OCI-LY1 (cell line): ENCODE measurements at regions not wholly inside any gene's neighbourhood (a gene's known extent, or its start where the extent isn't known, plus 50 kb on each side); places are given as distances from the start of the nearest gene placed in this dataset.
A peak's percentile ranks its signal among the peaks of the same experiment; 100 is the strongest.

ENCODE experiments used
- H2AFZ ChIP-seq: fragments of 200-600 bp; sonication (generic), shearing (Covaris generic); 2 replicates; pipeline ENCODE4 v1.6.0; 2014; ENCODE audit warnings: antibody characterized with exemption, mild to moderate bottlenecking, low read length
- H3F3A ChIP-seq: fragments of 200-600 bp; sonication (generic), shearing (Covaris generic); 2 replicates; pipeline ENCODE4 v1.6.0; 2014; ENCODE audit warnings: mild to moderate bottlenecking, antibody characterized with exemption, low read length, moderate library complexity; ENCODE audit not compliant: insufficient read depth
- H3K27ac ChIP-seq: fragments of 200-600 bp; sonication (generic); 2 replicates; pipeline ENCODE4 v1.5.1; 2014; ENCODE audit warnings: low read length, mixed run types, mild to moderate bottlenecking, low read depth; ENCODE audit not compliant: poor library complexity, severe bottlenecking
- H3K27me3 ChIP-seq: fragments of 200-600 bp; sonication (generic); 2 replicates; pipeline ENCODE4 v1.6.0; 2014; ENCODE audit warnings: antibody characterized with exemption, mild to moderate bottlenecking, low read length, moderate library complexity; ENCODE audit not compliant: insufficient read depth
- H3K36me3 ChIP-seq: fragments of 200-600 bp; sonication (generic); 2 replicates; pipeline ENCODE4 v1.6.1; 2014; ENCODE audit warnings: mild to moderate bottlenecking, antibody characterized with exemption, low read length, moderate library complexity, mixed read lengths; ENCODE audit not compliant: insufficient read depth
- H3K4me1 ChIP-seq: fragments of 200-600 bp; sonication (generic); 2 replicates; pipeline ENCODE4 v1.5.1; 2014; ENCODE audit warnings: mild to moderate bottlenecking, low read length, moderate library complexity; ENCODE audit not compliant: insufficient read depth, severe bottlenecking
- H3K4me2 ChIP-seq: fragments of 200-600 bp; sonication (generic), shearing (Covaris generic); 2 replicates; pipeline ENCODE4 v1.6.1; 2014; ENCODE audit warnings: low read length
- H3K4me3 ChIP-seq: fragments of 200-600 bp; sonication (generic); 2 replicates; pipeline ENCODE4 v1.5.1; 2014; ENCODE audit warnings: low read length, low read depth, mild to moderate bottlenecking, mixed read lengths; ENCODE audit not compliant: poor library complexity, severe bottlenecking
- H3K79me2 ChIP-seq: fragments of 200-600 bp; shearing (Covaris generic); 2 replicates; pipeline ENCODE4 v1.6.1; 2016; ENCODE audit warnings: mixed run types, low read length, mixed read lengths; ENCODE audit not compliant: insufficient read depth
- H3K9ac ChIP-seq: fragments of 200-600 bp; sonication (generic), shearing (Covaris generic); 2 replicates; pipeline ENCODE4 v1.6.1; 2014; ENCODE audit warnings: mild to moderate bottlenecking, low read length, mixed read lengths
- H3K9me2 ChIP-seq: fragments of 200-600 bp; sonication (generic), shearing (Covaris generic); 2 replicates; pipeline ENCODE4 v1.6.1; 2014; ENCODE audit warnings: low read depth, mild to moderate bottlenecking, low read length, mixed read lengths
- H3K9me3 ChIP-seq: fragments of 200-600 bp; shearing (Covaris generic); 2 replicates; pipeline ENCODE4 v1.6.1; 2014; ENCODE audit warnings: low read length, mixed read lengths
- H4K20me1 ChIP-seq: fragments of 200-600 bp; sonication (generic), shearing (Covaris generic); 2 replicates; pipeline ENCODE4 v1.6.0; 2016; ENCODE audit warnings: mild to moderate bottlenecking, low read length; ENCODE audit not compliant: insufficient read depth
- CTCF ChIP-seq: fragments of 200-600 bp; sonication (generic), shearing (Covaris generic); IDR thresholded peaks from 2 replicates; pipeline ENCODE4 v1.5.1; 2017; ENCODE audit warnings: mild to moderate bottlenecking, antibody characterized with exemption, low read length, moderate library complexity, mixed read lengths
- EZH2 ChIP-seq: fragments of 200-600 bp; sonication (generic), shearing (Covaris generic); IDR thresholded peaks from 2 replicates; pipeline ENCODE4 v1.8.0; 2017; ENCODE audit warnings: borderline replicate concordance, mixed run types, mild to moderate bottlenecking, antibody characterized with exemption, low read length, moderate library complexity, mixed read lengths

- Histone ChIP-seq H3K4me1 (no peaks in the 10 kb centered on the region), H3K79me2 (no peaks in the 10 kb centered on the region), H3K4me2 (no peak overlapping the region), H3K9ac (no peak overlapping the region), H3K9me2 (no peaks in the 10 kb centered on the region), H3K27ac (no peak overlapping the region), H3F3A (no peaks in the 10 kb centered on the region), H3K27me3 (0 out of 2 replicates have a peak, but pooled peaks cover 3% of the 10 kb centered on the region), H3K4me3 (no peak overlapping the region), H2AFZ (no peak overlapping the region), H3K36me3 (no peaks in the 10 kb centered on the region), H4K20me1 (no peaks in the 10 kb centered on the region), H3K9me3 (no peaks in the 10 kb centered on the region)
- TF ChIP-seq EZH2 (no peak), CTCF (no peak)
Observed at GRCh38 chr14:94682736-94683135, 70.5 kb downstream of the SERPINA3 start.

- H4K20me1 ChIP-seq: no peaks in the 10 kb centered on the region
- 0 out of 2 replicates have a peak, but pooled peaks cover 3% of the 10 kb centered on the region for H3K27me3 ChIP-seq
- H3K4me2 ChIP-seq: no peak overlapping the region
- no peaks in the 10 kb centered on the region for H3K36me3 ChIP-seq
- no peak for TF ChIP-seq CTCF
- TF ChIP-seq EZH2: no peak
- H3K27ac ChIP-seq: no peak overlapping the region
- H3K4me1 ChIP-seq: no peaks in the 10 kb centered on the region
- H3K9me2 ChIP-seq: no peaks in the 10 kb centered on the region
- no peak overlapping the region for H3K4me3 ChIP-seq
- no peaks in the 10 kb centered on the region for H3K9me3 ChIP-seq
- no peak overlapping the region for H2AFZ ChIP-seq
- no peaks in the 10 kb centered on the region for H3F3A ChIP-seq
- H3K9ac ChIP-seq: no peak overlapping the region
- H3K79me2 ChIP-seq: no peaks in the 10 kb centered on the region
Observed at GRCh38 chr14:94682061-94682516, 69.9 kb downstream of the SERPINA3 start.

GRCh38 chr14:94681300-94682060 lies 69.3 kb downstream of the SERPINA3 start:
- no peaks in the 10 kb centered on the region for H3K9me2 ChIP-seq
- H4K20me1 ChIP-seq: no peaks in the 10 kb centered on the region
- H3K36me3 ChIP-seq: no peaks in the 10 kb centered on the region
- H3K4me1 ChIP-seq: no peaks in the 10 kb centered on the region
- no peak overlapping the region for H3K4me2 ChIP-seq
- no peak overlapping the region for H3K9ac ChIP-seq
- no peak overlapping the region for H3K4me3 ChIP-seq
- TF ChIP-seq CTCF (peak; percentile 43), EZH2 (no peak)
- H3K27me3 ChIP-seq: 0 out of 2 replicates have a peak, but pooled peaks cover 3% of the 10 kb centered on the region
- H2AFZ ChIP-seq: no peak overlapping the region
- no peaks in the 10 kb centered on the region for H3K9me3 ChIP-seq
- H3K27ac ChIP-seq: no peak overlapping the region
- H3F3A ChIP-seq: no peaks in the 10 kb centered on the region
- no peaks in the 10 kb centered on the region for H3K79me2 ChIP-seq
